SK-N-SH treated with all-trans-retinoic acid at 6 μM for 48 hours (cell line): ENCODE measurements at regions not wholly inside any gene's neighbourhood (a gene's known extent, or its start where the extent isn't known, plus 50 kb on each side); places are given as distances from the start of the nearest gene placed in this dataset.

ENCODE experiments used
- ATAC-seq: fragments of 200-7000 bp; cut with Tn5 transposase; 3 replicates; pipeline ENCODE4 v1.9.1; 2020; ENCODE audit warnings: mild to moderate bottlenecking, moderate library complexity
- ARNTL ChIP-seq: fragments of 450-650 bp; formaldehyde crosslinking; IDR thresholded peaks from 2 replicates; pipeline ENCODE4 v1.5.0; 2020; ENCODE audit warnings: low read depth, mild to moderate bottlenecking, moderate library complexity, borderline replicate concordance
- BACH2 ChIP-seq: fragments of 250-450 bp; sonication (Bioruptor Pico); IDR thresholded peaks from 2 replicates; pipeline ENCODE4 v1.9.0; 2021; ENCODE audit warnings: mild to moderate bottlenecking, borderline replicate concordance
- CREB5 ChIP-seq: fragments of 250-450 bp; sonication (Bioruptor Pico); IDR thresholded peaks from 2 replicates; pipeline ENCODE4 v1.5.1; 2020; ENCODE audit warnings: low read depth, mild to moderate bottlenecking, moderate library complexity
- CSDC2 ChIP-seq: fragments of 250-450 bp; sonication (Bioruptor Pico); IDR thresholded peaks from 2 replicates; pipeline ENCODE4 v1.5.0; 2020; ENCODE audit warnings: mild to moderate bottlenecking, moderate library complexity
- CSRNP3 ChIP-seq: fragments of 250-450 bp; sonication (Bioruptor Pico); IDR thresholded peaks from 2 replicates; pipeline ENCODE4 v1.5.1; 2021; ENCODE audit warnings: mild to moderate bottlenecking, moderate library complexity
- ESRRG ChIP-seq: fragments of 250-450 bp; sonication (Bioruptor Pico); IDR thresholded peaks from 2 replicates; pipeline ENCODE4 v1.6.1; 2021; ENCODE audit warnings: mild to moderate bottlenecking
- GLIS3 ChIP-seq: fragments of 250-450 bp; sonication (Bioruptor Pico); IDR thresholded peaks from 2 replicates; pipeline ENCODE4 v1.5.0; 2020; ENCODE audit warnings: mild to moderate bottlenecking, moderate library complexity
- ISL1 ChIP-seq: fragments of 250-450 bp; sonication (Bioruptor Pico); IDR thresholded peaks from 2 replicates; pipeline ENCODE4 v2.1.2; 2022; ENCODE audit warnings: mild to moderate bottlenecking, moderate library complexity
- PATZ1 ChIP-seq: fragments of 250-450 bp; sonication (Bioruptor Pico); IDR thresholded peaks from 2 replicates; pipeline ENCODE4 v1.8.0; 2020; ENCODE audit warnings: mild to moderate bottlenecking, moderate library complexity, borderline replicate concordance
- POU6F1 ChIP-seq: fragments of 250-450 bp; sonication (Bioruptor Pico); IDR thresholded peaks from 2 replicates; pipeline ENCODE4 v1.8.0; 2021; ENCODE audit warnings: low read depth, mild to moderate bottlenecking, moderate library complexity, borderline replicate concordance
- PPARA ChIP-seq: fragments of 250-450 bp; sonication (Bioruptor Pico); IDR thresholded peaks from 2 replicates; pipeline ENCODE4 v1.5.0; 2020; ENCODE audit warnings: mild to moderate bottlenecking, borderline replicate concordance
- SNAI2 ChIP-seq: fragments of 250-450 bp; sonication (Bioruptor Pico); IDR thresholded peaks from 2 replicates; pipeline ENCODE4 v1.5.0; 2020; ENCODE audit warnings: mild to moderate bottlenecking, moderate library complexity
- TCF4 ChIP-seq: fragments of 250-450 bp; sonication (Bioruptor Pico); IDR thresholded peaks from 2 replicates; pipeline ENCODE4 v1.8.0; 2021; ENCODE audit warnings: mild to moderate bottlenecking, moderate library complexity, borderline replicate concordance
- TOX ChIP-seq: fragments of 250-450 bp; sonication (Bioruptor Pico); IDR thresholded peaks from 2 replicates; pipeline ENCODE4 v1.8.0; 2021; ENCODE audit warnings: mild to moderate bottlenecking, moderate library complexity, borderline replicate concordance
- TSHZ2 ChIP-seq: fragments of 250-450 bp; sonication (Bioruptor Pico); IDR thresholded peaks from 2 replicates; pipeline ENCODE4 v1.5.0; 2020; ENCODE audit warnings: mild to moderate bottlenecking, moderate library complexity
- ZC3H10 ChIP-seq: fragments of 250-450 bp; sonication (Bioruptor Pico); IDR thresholded peaks from 2 replicates; pipeline ENCODE4 v1.5.1; 2021; ENCODE audit warnings: mild to moderate bottlenecking, moderate library complexity
- ZFP3 ChIP-seq: fragments of 250-450 bp; sonication (Bioruptor Pico); IDR thresholded peaks from 2 replicates; pipeline ENCODE4 v1.5.0; 2020; ENCODE audit warnings: mild to moderate bottlenecking, moderate library complexity
- ZFP30 ChIP-seq: fragments of 450-650 bp; formaldehyde crosslinking; IDR thresholded peaks from 2 replicates; pipeline ENCODE4 v1.5.0; 2022; ENCODE audit warnings: mild to moderate bottlenecking, moderate library complexity
- ZNF565 ChIP-seq: fragments of 450-650 bp; formaldehyde crosslinking; conservative IDR thresholded peaks from 2 replicates; pipeline ENCODE4 v1.5.0; 2020; ENCODE audit warnings: low read depth, mild to moderate bottlenecking, moderate library complexity
- ZNF70 ChIP-seq: fragments of 450-650 bp; formaldehyde crosslinking; IDR thresholded peaks from 2 replicates; pipeline ENCODE4 v1.5.0; 2020; ENCODE audit warnings: mild to moderate bottlenecking, moderate library complexity
- ZNF8 ChIP-seq: fragments of 450-650 bp; formaldehyde crosslinking; IDR thresholded peaks from 2 replicates; pipeline ENCODE4 v1.5.0; 2020; ENCODE audit warnings: mild to moderate bottlenecking, moderate library complexity

GRCh38 chr7:131210618-131211017, 117.1 kb upstream of the MKLN1 start:
- ATAC-seq, result no peak
- TF ChIP-seq ARNTL (CRISPR knock-in tag) (no peak), ZNF8 (no peak), CREB5 (CRISPR knock-in tag) (no peak), TCF4 (no peak), CSDC2 (CRISPR knock-in tag) (no peak), ZFP3 (no peak), ZNF70 (CRISPR knock-in tag) (no peak), BACH2 (CRISPR knock-in tag) (no peak), PPARA (CRISPR knock-in tag) (no peak), PATZ1 (CRISPR knock-in tag) (no peak)

- no peak for ATAC-seq
- TF ChIP-seq ESRRG, result no peak
- TF ChIP-seq GLIS3, result no peak
- no peak for TF ChIP-seq ZNF70 (CRISPR knock-in tag)
- TF ChIP-seq CSRNP3 (CRISPR knock-in tag), result no peak
- no peak for TF ChIP-seq TOX (CRISPR knock-in tag)
- TF ChIP-seq ARNTL (CRISPR knock-in tag), result no peak
- no peak for TF ChIP-seq ZFP3
- TF ChIP-seq SNAI2 (CRISPR knock-in tag), result no peak
- TF ChIP-seq ZFP30 (CRISPR knock-in tag), result no peak
- no peak for TF ChIP-seq ZNF565 (CRISPR knock-in tag)
- TF ChIP-seq PATZ1 (CRISPR knock-in tag), result no peak
- TF ChIP-seq ISL1 (CRISPR knock-in tag), result no peak
- TF ChIP-seq POU6F1, result no peak
Observed at GRCh38 chr7:131211500-131211899, 116.2 kb upstream of the MKLN1 start.

GRCh38 chr7:131212114-131212513, 115.6 kb upstream of the MKLN1 start:
- ATAC-seq, result peak; percentile 74
- TF ChIP-seq PPARA (CRISPR knock-in tag) (no peak), CREB5 (CRISPR knock-in tag) (no peak), ZNF565 (CRISPR knock-in tag) (no peak), TSHZ2 (CRISPR knock-in tag) (no peak), ZFP3 (no peak), PATZ1 (CRISPR knock-in tag) (no peak), ZNF70 (CRISPR knock-in tag) (no peak), POU6F1 (no peak), ZC3H10 (no peak), ARNTL (CRISPR knock-in tag) (no peak)
